ENCODE measurements at regions not wholly inside any gene's neighbourhood (a gene's known extent, or its start where the extent isn't known, plus 50 kb on each side); places are given as distances from the start of the nearest gene placed in this dataset.

- TF ChIP-seq CREB1 (IDR thresholded peaks at IDR 0.05) (no peak), ATF2 (IDR thresholded peaks at IDR 0.05; ENCODE audit: low read length) (no peak), SIN3A (conservative IDR thresholded peaks at IDR 0.05 in 1 of 2, IDR thresholded peaks at IDR 0.05 in 1 of 2; ENCODE audit: low read depth in 1 of 2, low read length in 2 of 2) (no peak), CTCF (IDR thresholded peaks at IDR 0.05; ENCODE audit: control extremely low read depth in 1 of 3, insufficient read depth in 1 of 3, low read depth in 1 of 3, low read length in 3 of 3) (no peak), EP300 (IDR thresholded peaks at IDR 0.05; ENCODE audit: borderline replicate concordance in 1 of 2, low read depth in 2 of 2, low read length in 2 of 2) (no peak), POLR2A (IDR thresholded peaks at IDR 0.05; ENCODE audit: control extremely low read depth in 1 of 2, low read depth in 2 of 2, low read length in 2 of 2) (no peak), EZH2 (IDR thresholded peaks at IDR 0.05; ENCODE audit: low read depth, low read length, severe bottlenecking) (no peak)
These were observed 66.1 kb upstream of the SPATA12 start for GRCh38 chr3:56994391-56994790.
